ENCODE measurements at regions not wholly inside any gene's neighbourhood (a gene's known extent, or its start where the extent isn't known, plus 50 kb on each side); places are given as distances from the start of the nearest gene placed in this dataset.

DNA sequence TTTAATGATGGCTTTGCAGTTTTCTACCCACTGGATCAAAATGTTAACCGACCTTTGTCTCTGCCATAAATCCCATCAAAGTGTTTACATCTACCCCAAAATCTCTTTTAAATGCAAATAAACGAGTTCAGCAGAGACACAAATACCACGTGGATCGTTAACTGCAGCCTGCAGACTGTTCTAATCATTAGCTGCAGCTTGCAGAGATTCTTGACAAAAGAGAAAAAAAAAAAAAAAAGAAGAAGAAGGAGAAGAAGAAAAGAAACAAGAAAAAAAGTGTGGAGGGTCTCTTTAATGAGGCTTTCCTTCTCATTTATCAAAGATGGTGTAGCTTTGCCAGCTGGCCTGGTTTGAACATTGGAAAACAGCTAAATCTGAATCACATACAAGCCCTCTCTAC lies 275.7 kb downstream of the NEDD1 start:
- no peak for DNase-seq

DNA sequence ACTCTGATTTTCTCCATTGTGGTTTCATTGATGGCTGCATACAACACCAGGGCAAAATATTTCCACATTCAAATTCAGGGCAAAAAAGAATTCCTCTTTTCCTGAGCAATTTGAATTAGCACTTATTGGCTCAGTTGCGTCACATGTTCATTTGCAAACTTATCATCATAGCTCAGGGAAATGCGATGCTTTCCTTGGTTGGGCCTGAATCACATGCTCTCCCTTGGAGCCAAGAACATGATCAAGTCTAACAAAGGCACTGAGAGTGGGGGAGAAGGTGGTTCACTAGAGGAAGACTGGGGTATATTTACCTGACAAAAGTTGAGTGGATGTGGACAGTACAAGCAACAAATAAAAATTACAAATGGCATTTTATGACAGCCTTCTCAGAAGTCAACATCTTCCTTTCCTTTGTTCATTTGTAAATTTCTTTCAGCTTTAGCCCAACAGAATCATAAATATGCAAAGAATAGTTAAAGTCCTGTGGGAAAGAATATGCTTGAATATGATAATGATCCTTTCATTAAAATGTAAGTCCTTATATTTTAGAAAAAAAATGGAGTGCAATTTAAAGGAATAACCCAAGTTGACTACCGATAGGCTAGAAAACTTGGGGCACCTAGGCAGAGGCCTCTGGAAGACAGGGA lies 277.2 kb downstream of the NEDD1 start:
- DNase-seq = no peak

DNA sequence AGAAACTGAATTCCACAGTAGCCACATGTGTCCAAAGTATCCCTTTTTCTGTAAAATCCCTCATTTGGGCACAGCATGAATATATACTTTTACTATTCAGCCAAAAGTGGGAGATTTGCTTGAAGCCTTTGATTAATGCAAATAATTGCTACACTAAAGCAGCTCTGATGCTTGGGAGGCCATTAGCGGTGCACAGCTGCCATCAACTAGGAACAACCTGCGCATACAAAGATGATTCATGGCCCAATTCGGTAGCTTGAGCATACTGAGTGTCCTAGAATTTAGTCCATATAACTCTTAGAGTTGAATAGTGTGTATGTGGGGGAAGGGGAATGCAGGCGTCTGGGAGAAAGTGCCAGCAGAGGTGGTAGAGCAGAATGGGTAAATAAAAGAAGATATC lies 277.0 kb upstream of the RMST start:
- DNase-seq = no peak

DNA sequence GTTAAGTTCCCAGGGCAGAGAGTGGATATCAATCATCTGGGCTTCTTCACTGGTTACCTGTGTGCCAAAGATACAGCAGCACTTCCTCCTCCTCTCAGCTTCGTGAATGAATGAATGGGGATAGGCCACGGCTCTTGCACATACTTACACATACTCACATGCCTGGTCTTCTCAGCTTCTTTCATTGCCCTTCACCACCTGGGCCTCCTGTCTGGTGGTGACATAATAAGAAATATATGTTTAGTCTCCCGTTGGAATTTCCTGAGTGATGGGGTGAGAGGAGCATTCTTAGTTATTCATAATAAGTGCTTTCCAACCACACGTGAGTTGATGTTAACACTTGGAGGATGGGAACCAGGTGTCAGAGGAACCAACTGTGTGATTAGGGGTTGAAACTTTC lies 268.1 kb upstream of the RMST start:
- DNase-seq = no peak

DNA sequence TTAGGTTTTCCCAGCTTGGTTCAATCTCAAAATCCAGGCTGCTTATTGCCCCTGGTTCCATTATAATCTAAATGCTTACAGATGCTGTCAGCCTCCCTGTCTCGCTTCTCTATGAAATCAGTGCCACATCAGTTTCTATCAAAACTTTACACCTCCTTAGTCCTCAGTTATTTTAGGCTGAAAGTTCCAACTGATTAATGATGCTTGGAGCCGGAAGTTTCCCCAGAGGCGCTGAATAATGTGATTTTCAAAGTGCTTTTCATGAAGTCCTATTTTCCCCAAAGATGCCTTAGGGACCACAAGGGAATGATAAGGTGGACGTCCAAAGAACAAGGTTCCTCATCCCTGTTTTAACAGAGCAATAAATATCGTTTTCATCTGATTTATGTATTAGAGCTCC lies 262.4 kb upstream of the RMST start:
- DNase-seq = no peak

DNA sequence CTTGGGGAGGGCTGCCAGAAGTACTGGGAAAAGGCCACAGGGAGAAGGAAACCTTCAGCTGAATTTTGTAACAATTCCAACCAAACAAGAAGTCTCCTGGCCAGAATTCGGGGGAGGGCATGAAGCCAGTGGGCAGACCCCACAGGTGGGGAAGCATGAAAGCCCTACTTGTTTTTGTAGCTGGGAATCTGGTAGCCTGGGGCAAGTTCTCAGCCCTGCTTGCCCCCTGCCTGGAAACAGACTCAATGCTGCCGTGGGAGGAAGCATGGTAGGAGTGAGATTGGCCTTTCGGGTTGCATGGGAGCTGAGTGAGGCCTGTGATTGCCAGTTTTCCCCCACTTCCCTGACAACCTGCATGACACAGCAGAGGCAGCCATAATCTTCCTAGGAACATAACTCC lies 259.2 kb upstream of the RMST start:
- DNase-seq = no peak

DNA sequence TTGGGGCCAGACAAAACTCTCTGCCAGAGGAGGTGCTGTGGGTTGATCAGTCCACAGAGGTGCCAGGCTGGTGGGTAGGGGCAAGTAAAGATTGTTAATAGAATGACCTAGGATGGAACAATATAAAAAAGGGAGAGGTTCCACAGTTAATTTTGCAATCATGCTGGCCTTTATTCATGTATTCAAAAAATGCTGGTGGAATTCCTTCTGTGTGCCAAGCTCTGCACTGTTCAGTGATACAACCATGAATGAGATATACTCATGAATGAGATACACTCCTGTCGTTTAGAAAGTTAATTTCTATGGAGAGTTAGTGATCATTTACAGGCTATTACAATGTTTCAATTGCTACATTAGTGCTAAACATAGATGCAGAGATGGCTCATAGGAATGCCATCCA lies 252.6 kb upstream of the RMST start:
- no peak for DNase-seq

DNA sequence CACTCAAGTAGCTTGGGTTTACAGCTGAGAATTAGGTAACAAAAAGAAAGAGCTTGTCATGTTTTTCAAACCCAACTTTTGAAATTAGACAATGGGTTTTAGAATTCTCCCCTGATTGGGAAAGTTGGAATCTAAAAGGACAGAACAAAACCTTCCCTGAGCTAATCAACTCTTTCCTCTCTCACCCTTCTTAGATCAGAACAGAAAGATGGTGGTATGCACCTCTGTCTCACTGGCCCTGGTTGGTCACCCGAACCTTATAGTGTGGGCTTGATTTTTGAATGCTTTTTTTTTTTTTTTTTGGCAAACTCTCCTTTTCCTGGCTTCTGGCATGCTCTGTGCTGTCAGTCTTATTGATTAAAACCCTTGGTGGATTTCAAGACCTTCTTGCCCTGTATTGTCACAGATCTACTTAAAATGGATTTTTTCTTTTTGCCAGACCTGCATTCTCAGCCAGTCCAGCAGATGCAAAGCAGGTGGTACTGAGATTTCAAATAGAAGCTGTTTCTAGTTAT lies 251.1 kb upstream of the RMST start:
- DNase-seq = no peak

DNA sequence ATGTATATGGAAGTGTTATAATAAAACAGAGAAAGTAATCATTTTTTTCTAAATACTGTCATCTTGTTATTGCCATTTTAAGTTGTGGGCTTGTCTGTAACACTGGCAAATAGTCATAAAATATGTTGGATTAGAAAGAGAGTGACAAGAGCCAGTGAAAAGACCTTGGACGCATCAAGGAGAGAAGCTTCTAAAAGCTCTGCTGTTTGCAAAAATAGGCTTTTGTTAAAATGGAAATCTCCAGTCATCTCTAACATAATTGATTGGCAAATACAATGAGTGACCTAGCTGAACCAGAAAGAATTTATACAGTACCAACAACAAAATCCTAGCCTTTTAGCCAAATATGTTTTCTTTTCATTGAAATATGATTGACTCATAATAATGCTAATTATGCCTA lies 245.8 kb upstream of the RMST start:
- no peak for DNase-seq

DNA sequence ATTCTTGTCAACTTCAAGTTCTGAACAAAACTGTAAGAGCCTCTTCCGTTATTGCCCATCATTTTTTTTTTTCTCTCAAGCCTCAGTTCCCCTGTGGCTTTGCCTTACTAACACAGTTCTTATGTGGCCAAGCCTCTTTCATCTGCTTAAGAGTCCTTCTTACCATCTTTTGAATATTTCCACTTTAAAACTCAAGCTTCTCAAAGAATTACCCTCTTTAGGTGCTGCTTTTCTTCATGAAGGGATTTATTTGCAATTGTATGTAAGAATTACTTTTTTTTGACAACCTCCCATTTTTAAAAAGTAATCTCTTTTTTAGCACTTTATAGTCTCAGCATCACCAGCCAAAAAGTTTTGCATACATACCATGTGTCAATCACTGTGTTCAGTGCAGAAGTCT lies 240.2 kb upstream of the RMST start:
- no peak for DNase-seq

DNA sequence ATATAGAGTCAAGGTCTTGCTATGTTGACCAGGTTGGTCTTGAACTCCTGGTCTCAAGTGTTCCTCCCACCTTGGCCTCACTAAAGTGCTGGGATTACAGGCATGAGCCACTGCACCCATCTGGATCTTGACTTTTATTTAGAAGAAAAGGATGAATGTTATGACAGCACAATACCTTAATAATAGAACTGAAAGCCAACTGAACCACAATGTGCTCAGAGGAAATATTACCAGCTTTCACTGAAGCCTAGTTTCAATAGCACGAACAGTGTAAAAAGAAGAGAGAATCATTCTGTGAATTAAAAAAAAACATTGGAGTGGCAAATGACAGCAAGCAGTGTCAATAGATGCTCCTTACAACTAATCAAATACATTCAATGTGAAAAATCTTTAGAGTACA lies 239.2 kb upstream of the RMST start:
- no peak for DNase-seq

DNA sequence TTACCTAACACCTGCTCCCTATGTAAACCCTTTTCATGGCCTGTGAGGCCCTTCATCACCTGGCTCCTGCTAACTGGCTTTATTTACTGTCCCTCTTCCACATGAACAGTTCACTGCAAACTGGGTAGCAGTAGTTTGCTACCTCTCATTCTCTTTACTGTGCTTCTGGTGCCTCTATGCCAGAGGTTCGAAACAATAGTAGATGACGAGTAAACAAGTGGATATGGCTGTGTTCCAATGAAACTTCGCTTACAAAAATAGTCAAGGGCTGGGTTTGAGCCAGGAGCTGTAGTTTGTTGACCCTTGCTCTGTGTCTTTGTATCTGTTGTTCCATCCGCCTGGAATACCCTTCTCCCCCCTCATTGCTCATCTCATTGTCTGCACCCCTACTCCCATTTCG lies 233.6 kb upstream of the RMST start:
- no peak for DNase-seq

DNA sequence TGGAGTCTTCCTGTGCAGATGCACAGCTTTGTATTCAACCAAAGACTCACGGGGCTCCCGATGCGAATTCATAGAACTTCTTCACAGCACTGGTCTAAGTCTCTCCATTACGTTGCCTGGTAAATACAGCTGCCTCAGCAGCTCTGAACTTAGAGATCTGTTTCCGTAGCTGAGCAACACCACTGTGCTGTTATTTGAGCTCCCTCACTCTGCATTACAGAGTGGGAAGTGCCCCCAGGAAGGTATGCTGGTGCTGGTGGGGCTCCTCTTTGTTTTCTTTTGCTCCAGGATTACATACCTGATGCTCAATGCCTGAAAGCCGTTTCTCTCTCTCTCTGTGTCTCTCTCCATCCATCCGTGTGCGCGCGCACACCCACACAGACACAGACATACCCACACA lies 227.5 kb upstream of the RMST start:
- no peak for DNase-seq

DNA sequence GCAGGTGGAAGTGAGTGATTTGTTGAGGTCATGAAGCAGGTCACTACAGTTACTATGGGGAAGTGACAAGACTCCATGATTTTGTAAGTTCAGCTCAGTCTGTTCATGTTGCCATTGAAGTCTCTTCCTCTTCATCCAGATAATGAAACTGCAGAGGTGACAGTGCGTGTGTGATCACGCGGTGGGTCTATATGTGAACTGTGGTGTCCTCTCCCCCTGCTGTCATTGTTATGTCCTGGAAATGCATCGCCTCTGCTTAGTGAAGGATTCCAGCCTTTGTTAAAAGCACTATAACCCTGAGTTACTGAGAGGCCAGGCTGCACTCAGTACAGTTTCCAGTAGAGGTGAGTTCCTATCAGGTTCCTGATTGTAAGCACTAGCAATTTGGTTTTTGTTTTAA lies 216.2 kb upstream of the RMST start:
- no peak for DNase-seq

DNA sequence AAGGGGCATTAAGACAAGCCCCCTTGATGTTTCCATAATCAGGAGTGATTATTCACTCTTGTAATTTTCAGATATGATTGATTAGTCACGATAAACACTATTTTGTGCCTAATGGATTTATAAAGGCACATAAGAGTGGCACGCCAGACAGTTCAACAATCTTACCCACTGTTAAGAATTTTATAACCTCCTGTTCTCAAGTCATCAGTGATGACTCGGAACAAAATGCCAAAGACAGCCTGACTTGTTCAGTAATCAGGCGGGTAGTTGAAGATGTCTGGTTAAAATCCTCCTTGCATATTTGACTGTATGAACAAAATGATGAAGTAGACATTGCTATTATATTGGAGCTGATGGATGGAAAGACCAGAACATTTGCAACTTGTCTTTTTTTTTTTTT lies 212.1 kb upstream of the RMST start:
- DNase-seq = no peak

DNA sequence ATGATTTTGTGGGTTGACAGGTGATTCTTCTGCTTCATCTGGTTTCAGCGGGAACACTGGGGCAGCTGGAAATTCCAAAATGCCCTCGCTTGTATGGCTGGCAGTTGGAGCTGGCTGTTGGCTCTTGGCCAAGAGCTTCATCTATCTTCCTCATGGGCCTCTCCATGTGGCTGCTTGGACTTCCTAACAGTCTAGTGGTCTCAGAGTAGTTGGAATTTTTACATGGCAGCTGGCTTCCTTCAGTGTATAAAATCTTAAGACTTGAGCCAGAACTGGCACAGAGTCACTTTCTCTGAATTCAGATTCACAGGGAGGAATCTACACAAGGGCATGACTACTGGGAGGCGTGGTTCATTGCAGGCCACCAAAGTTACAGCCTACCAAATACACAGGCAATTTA lies 204.9 kb upstream of the RMST start:
- no peak for DNase-seq

DNA sequence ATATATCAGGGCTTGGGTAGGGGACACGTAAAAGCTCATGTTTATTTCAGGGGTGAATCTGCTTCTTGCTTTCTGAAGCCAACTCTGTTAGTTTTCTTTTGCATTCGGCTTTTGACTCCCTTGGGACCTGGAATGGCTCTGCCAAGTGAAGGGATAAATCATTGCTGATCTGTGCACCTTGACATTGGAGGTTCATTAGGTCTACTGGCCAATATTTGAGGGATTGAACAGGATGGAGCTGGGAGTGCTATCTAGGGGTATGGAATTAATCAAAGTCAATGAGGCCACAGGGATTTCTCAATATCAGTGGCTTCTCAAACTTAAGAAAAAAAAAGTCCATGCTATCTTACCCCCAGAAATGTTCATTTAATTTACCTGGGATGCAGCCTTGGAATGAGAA lies 203.5 kb upstream of the RMST start:
- no peak for DNase-seq

DNA sequence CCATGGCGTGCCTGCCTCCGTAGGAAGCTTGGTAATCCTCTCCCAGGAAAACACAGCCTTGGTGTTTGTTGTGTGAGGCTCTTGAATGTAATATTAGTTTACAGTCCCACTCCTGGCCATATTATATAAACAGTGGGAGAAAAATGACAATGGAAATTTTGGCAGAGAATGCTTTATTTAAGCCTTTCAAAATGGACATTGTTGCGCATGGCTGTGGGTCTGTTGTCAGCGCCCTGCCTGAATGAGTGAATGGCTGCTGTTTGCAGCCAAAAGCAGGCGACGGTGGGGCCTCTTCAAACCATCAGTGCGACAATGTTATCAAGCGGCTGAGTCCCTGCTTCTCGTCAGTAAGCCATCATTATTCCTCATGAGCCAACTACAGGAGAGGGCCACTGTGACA lies 201.8 kb upstream of the RMST start:
- DNase-seq = no peak

DNA sequence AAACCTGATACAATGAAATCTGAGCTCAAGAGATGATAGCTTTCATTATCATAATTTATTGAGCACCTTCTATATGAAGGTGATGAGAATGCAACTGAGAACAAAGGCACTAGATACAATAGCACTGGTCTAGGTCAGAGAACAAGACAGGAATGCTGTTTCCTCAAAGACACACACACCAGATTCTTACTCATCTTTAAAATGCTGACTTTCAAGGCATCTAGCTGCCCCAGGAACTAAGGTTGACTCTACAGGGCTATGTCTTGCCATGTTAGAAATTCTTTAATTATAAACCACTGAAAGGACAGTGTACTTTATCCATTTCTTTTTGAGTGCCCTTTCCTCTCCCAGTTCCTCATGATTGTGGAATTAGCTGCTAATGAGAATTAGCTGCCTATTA lies 195.4 kb upstream of the RMST start:
- DNase-seq = no peak

DNA sequence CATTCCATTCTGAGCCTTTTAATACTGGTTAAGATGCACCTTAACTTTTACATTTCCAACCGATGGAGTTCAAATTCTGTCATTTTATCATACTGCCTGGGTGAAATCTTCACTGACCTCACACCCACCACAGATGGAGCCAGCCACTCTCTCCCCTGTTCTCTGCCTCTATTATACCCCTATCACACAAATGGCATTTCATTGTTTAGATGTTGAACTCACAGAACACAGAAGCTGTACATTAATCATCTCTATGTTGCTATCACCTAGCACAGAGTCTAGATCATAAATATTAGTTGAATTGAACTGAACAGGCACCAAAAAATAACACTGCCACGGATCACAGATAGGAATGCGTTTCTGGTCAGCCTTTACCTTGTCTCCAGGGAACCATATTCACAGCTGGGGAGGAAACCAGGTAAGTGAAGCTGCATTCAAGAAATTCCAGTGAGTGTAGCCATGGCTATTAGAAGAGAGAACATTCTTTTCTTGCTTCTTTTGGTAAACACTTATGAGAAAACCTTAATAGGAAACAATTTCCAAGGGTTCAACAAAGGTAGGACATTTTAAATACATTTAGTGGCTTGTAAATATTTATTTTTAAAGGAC lies 194.9 kb upstream of the RMST start:
- no peak for DNase-seq

DNA sequence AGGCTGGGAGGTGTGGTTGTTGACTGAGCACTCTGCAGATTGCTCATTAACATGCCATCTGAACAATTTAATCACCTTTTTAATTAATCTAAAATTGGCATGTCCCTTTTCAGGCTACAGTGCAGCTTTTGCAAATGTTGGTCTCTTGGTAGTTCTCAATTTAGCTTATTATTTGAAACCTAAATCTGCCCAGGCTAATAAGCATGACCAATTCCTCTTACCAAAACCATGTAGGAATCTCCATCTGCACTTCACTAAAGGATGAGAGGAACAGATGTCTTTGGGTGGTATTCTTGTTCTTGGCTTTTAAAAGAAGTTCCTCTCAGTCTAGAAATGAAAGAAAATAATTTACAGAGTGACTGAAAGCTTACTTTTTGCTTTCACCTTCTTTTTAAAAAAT lies 190.1 kb upstream of the RMST start:
- no peak for DNase-seq

DNA sequence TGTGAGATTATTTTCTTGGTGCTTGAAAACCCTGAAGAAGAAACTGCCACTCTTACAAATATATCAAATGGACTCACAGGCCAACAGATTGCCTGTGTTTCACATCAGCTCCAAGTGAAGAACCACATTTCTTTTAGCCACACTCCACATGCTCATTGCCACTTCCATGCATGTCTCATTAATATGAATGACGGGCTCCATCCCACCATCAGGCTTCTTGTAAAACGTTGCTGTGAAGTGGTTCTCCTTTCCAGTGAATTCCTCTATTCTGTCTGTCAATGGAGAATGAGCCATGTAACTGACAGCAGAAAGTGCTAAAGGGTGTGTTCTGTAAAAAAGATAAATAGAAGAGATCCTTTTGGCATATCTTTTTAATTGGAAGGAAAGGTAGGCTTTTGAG lies 188.2 kb upstream of the RMST start:
- no peak for DNase-seq

DNA sequence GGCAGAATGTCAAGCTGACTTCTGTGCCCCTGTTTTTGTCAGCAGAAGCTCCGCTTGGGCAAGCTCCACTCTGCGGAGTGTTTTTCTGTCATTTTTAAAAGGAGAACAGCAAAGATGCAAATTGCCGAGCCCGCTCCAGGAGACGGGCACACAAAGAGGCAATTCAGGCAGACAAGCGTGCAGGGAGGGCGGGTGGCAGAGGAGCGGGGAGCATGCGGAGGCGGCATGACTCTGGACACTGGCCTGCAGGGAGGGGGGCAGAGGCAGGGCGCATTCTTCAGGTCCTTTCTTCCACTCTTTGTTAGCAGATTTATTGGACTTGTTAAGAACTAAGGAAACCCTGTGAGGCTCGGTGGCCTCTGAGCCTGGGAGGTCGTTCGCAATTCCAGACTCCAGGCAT lies 187.3 kb upstream of the RMST start:
- no peak for DNase-seq

DNA sequence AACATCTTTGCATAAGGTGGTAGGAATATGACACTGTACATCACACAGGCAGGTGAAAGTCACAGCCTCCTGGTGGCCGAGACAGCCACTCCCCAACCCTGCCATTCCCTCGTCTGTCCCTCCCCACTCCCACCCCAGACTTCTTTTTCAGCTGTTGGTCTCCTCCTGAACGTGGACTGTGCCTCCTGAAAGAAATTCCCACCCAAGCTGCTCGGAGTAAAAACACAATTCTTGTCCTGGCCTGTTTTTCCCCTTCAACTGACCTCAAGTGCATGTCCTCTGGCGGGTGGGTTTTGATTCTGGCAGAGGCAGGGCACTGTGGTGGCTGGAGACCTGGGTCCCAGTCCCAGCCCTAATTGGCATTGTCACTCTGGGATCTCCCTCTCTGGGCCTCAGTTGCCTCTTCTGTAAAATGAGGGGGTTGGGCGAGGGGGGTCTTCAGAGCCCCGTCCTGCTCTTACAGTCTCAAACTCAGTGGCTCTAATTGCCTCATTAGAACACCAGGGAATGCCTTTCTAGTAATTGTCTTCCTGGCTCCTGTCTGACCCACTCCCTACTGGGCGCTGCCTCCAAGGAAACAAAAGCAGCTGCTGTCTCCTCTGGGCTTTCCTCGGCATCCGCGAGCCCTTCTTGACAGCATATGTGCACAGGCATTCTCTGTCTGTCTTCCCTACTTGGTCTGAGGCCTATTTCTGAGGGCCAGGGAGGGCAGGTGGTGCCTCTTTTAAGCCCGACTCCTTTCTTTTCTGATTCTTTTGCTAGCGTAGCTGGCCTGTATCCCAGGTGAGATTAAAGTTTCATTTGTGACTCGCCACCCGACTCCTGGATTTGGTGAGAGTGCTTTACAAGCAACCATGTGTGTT lies 186.6 kb upstream of the RMST start:
- no peak for DNase-seq

All from activated naive CD4-positive, alpha-beta T cell treated with Interleukin-2 at 50 U/mL for 16 hours (primary cell).